T-helper 9 cell (primary cell): ENCODE measurements at regions not wholly inside any gene's neighbourhood (a gene's known extent, or its start where the extent isn't known, plus 50 kb on each side); places are given as distances from the start of the nearest gene placed in this dataset.

ENCODE experiments used
- DNase-seq: peaks from one replicate; pipeline ENCODE4 v3.0.0-alpha.2; 2020

DNA sequence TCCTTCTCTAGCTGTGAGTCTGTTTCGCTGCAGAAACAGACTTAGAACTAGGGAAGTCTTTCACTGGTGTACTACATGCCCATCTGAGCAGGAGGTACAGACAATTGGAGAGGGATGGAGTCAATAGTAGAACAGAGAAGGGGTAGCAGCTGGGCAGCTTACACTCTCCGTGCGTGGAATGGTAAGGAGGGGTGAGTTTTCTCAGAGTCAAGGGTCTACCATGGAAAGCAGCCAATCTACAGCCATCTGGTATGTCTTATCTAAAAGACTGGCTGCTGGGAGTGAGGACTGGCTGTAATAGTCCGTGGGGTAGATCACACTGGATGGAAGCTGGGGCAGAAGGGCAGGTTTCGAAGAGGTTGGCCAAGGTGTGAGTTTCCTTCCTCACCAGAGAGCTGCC lies 137.3 kb upstream of the TENM4 start:
- DNase-seq = no peak

DNA sequence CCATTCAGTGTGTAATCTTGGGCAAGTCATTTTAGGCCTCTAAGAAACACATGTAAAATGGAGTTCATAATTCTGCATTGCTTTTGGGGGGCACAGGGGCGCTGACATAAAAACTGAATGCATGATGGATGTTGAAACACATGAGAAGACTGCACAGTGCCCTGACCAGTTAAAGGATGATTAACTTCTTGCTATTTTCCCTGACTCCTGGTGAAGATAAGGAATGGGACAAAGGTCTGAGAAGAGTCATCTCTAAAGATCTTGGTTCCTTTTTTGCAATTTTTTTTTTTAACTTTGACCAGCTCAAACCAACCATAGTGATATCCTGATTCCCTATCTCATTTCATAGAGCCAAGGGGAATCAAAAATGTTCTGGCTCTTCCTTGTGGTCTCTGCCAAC lies 134.9 kb upstream of the TENM4 start:
- no peak for DNase-seq

DNA sequence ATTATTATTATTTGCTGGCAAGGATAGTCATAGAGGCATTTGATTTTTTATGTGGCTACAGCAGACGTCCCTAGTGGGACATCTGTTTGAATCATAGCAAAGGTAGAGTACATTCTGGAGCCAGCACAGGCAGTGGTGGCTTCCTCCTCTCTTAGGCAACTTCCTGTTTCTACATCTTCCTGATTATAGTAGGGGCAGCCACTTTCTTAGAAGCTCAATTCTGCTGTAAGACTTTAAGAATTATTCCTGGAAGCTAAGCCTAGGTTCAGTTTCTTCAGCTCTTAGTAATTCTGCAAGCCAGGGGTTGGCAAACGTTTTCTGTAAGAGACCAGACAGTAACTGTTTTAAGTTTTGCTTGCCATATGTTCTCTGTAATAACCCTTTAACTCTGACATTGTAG lies 129.3 kb upstream of the TENM4 start:
- no peak for DNase-seq

DNA sequence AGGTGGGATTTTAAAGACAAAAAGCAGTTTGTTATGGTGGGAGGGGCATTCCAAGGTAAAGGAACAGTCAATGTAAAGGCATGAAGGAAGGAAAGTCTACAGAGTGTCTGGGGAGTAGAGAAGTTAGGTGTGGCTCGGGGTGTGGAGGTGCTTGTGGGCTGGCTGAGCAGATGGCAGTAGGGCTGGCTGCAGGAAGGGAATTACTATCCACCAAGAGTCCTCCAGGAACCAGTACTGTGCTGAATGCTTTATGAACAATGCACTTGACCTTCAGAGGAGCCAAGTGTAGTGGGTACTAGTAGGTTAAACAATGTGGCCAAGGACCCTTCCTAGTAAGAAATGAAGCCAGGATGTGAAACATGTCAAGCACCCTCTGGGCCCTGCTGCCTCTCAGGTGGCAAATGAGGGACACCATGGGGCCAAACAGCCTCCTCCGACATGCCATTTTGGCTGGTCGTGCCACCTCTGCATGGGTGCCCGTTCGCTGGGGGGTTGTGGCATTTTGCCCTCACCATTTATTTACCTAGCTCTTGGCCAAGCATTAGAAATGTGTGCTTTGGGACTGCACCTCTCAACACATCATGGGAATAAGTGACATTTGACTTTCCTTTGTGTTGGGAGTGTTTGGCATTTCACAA lies 123.6 kb upstream of the TENM4 start:
- no peak for DNase-seq

DNA sequence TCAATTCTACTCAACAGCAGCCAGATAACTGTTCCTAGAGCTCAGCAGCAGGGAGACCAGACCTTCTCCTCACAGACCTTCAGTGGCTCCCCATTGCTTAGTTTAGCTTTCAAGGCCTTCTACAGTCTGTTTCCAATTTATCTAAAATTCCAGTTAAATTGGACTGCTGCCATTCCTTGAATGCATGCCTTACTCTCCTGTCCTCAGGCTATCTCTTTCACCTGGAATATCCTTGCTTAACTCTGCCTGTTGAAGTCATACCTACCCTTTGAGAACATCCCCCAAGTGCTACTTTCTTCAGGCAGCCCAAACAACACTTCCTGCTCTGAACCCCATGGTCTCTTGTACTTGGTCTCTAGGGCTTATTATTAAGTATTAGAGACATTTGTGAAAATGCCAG lies 120.7 kb upstream of the TENM4 start:
- no peak for DNase-seq

DNA sequence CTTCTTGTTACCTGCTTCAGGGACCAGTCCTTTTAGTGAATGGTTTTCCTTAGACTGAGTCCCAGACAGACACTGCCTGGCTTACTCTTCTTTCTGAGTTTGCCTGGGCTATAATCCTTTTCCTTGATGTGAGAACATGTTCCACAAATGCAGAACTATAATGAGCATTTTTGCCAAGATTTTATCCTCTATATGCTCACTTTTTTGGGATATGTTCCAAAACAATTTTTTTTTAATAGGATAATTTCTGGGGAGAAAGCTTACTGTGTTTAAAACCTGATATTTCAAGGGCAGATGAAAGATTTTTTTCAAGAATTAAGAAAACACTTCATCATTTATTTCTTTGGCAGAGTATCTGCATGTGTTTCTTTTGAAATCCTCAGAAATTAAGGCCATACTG lies 110.0 kb upstream of the TENM4 start:
- DNase-seq = no peak

DNA sequence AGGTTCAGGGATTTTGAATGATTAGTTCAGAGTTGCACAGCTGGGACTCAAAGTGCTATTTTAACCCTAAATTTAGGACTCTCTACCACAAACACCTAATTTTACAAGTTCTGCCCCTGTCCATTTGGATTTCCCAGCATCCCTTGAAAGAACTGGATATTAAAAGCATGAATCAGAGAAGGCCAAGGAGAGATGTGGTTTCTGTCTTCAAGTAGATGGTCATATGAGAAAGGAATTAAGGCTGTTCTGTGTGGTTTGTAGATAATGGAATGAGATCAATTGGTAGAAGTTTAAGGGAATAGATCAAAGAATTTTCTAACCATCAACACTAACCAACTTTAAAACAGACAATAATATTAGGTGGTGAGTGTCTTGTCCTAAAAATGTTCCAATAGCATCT lies 106.4 kb upstream of the TENM4 start:
- no peak for DNase-seq

DNA sequence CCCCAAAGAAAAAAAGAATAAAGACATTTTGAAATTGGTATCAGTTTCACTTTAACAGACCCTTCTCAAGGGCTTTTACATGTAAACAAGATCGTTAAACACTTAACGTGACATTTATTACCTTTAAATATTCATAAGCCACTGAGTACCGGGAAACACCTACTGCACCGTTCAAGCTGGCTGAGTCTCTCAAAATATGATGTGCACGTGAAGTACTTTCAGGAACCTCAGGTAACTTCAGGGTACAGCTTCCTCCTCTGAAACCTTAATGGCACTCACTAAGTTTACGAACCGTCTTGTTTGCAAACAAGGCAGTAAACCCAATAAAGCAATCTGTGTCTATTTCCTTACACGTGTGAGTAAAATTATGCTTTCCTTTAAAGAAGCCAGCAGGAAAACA lies 105.5 kb upstream of the TENM4 start:
- no peak for DNase-seq

DNA sequence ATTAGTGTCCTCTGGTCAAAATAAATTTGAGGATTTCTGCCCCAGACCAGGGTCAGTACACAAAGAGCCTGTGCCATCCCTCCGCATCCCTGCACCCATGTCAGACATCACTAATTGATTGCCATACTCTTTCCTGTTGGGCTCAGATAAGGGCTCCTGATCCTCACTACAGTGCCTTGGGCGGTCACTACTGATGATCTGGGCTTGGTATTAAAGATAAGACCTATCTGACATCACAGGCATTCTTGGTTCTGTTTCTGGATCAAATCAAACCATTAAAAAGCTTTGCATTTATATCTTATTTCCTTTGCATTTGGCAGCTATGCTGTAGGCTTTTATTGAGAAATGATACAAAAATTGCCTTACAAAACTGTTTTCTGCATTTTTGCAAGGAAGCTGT lies 103.5 kb upstream of the TENM4 start:
- DNase-seq = no peak

DNA sequence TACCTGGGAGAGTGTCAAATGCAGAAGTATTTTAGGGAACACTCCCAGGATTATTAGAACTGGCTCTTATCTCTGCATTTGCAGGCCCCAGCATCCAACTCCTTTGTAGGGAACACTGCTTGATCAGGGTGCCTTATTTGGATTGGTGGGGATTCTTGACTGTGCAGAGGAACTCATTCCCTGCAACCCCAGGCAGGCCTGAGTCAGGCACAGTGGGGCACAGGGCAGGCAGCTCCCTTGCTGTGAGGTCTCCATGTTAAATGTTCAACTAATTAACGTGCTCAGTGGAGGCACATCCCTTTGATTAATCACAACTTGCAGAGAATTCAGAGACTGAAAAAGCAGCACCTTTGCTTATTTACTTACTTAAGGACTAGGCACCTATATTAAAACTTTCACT lies 102.3 kb upstream of the TENM4 start:
- no peak for DNase-seq

DNA sequence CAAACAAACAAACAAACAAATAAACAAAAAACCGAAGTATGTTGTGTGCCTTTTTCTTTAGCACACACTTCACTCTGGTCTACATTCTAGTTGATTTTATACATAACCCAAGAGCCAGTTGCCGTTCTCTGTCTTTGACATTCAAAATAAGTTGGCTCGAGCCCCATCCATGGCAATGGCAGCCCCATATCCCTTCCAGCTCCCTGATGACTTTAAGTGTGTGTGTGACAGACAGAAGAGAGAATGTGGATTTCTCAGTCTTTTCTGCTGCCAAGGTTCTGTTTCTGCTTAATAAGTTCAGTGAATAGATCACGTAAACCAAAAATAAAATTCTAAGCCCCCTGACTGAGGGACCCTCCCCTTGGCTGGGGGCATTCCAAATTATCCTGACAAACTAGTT lies 100.6 kb upstream of the TENM4 start:
- DNase-seq = no peak

DNA sequence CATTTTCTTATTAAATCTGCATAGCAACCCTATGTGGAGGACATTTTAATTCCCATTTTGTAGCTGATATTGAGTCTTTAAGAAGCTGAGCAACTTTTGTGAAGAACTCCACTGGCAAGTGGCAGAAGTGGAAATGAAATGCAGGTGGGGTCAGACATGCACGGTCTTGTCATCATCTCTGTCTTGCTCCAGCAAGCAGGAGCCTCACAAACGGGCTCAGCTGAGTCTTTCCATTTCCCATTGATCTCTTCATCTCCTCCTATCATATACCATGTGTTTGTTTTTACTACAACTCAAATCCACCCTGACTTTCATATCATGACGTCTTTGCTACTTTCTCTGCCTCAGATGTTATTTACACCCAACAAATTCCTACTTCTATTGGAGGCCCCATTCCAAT lies 97.9 kb upstream of the TENM4 start:
- DNase-seq = no peak

DNA sequence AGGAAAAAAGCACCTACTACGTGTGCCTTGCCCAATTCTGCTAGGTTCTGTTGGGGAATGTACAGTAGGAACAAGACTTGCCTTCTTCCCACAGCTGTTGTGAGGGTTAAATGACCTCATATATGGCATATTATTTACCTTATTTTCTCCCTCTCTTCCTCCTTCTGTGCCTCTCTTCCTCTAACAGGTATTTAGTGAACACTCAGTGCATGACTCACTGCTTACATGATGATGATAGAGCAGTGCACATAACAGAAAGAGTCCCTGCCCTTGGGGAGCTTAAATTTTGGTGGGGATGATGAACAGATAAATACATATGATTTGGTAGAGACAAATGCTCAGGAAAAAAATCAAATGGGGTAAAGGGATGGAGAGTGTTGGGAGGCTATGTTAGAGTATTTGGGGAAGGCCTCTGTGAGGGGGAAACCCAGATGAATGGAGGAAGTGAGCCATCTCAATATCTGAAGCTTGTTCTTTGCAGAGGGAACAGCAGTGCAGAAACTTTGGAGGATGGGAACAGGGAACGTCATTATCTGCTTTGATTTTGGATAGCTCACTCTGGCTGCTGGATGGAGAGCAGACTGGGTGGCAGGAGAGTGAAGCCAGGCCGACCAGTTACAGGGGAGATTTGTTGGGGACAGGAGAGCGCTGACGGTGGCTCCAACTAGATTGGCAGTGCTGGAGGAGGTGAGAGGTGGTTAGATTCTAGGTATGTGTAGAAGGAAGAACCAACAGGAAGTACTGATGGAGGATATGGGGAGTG lies 95.5 kb upstream of the TENM4 start:
- DNase-seq = no peak

DNA sequence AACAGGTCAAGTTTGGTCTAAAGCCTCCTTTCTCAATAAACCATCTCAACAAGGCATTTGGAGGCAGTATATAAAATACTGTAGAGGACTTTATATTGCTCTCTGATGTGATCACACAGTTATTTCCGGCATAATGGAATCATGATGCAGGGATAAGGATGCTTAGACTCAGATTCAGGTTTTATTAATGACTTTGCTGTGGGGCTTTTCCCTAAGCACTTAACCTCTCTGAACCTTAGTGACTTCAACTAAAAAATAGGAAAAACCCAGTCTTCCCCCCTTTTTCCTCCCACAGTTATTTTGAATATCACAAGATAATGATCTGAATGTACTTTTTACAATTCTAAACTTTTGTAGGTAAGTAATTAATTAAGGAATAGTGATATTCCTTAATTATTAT lies 94.8 kb upstream of the TENM4 start:
- DNase-seq = no peak

DNA sequence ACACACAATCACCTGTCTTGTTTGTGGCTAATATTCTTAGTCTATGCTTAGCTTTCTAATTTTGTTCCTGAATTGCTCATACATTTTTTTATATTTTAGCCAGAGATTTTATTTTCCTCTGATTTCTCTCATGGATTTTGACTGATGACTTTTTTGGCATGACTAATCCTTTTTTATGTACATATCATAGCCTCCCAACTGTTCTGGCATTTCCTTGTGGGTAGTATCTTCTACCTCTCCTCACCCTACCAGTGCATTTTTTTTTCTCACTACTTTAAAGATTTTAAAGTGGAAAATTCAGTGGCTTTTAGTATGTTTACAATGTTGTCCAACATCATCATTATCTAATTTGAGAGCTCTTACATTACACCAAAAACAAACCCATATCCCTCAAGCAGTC lies 84.4 kb upstream of the TENM4 start:
- DNase-seq = no peak

DNA sequence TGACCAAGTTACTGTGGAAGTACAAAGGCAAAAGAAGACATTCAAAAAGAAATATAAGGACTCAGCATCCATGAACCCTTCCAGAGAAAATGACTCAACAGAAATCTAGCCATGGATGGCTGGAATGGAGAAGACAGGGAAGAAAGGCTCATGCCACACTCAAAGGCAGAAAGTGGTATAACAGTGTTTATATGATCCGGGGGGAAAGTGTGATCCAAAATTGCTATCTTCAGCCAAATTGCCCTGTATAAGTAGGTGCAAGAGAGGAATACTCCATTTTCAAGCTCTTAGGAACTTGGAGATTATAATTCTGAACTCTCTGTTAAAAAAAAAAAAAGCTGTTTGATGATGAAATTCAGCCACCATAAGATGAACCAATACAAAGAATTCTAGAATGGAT lies 81.8 kb upstream of the TENM4 start:
- DNase-seq = no peak

DNA sequence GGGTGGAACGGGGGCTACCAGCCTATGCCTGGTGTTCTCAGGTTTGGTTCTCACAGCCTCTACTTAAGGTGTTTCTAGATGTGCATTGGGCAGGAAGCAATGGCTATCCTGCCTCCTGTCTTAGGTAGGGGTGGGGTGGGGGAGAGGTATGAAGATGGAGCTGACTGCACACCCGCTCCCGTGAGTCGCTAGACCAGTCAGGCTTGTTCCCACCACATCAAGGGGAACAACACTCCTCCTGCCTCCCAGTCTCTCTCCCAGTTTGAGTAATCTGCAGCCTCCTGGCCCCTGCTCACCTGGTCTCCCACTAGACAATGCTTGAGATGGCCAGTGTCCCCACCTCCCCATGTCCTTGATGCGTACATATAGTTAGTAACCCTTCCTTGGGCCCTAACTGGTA lies 79.3 kb upstream of the TENM4 start:
- DNase-seq = no peak

DNA sequence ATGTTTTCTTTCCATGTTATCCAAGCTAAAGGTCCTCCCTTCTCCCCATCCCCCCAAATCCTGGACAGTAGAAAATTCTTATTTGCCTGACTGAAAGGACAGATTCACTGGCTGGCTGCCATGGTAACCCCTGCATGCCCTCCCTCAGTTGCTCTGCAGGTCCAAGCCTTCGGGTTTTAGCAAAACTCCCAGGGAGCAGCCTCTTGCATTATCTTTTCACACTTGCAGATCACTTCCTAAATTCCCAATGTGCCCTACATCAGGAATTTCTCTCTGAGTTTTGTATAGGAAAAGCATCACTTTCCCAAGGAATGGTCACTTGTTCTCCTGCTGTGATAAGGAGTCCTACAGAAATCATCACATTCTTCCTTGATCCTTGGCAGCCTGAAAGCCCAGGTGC lies 75.0 kb upstream of the TENM4 start:
- DNase-seq = no peak

DNA sequence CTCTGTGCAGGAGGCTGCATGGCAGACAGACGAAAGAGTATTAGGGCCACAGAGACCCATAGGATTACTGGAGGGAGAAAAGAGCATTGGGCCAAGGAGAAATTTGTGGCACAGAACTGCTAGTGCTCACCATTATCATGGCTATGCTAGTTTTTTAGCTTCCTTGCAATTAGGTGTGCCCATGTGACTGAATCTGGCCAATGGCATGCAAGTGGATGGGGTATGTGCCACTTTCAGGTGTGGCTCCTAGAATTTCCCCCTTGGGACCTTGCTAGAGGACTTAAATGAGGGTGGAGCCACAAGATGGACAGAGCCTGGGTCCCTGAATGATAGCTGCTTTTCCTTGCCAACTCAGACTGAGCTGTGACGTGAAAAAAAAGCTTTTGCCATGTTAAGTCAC lies 73.9 kb upstream of the TENM4 start:
- no peak for DNase-seq

DNA sequence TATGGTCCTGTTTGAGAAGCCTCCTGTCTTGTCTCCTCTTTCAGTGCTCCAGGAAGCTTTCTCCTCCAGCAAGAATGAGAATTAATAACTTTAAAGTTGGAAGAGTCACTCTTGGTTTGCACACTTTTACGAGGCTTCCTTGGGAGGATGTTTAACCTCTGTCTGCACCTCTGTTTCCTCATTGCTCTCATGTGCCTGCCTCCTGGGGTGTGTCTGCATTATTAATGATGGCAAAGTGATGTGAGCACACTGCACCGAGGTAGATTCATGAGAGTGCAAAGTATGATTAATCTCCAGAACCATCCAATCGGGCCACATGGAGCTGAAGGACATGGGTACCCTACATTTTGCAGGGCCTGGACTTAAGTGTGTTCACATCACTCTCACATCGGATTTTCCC lies 73.5 kb upstream of the TENM4 start:
- DNase-seq = no peak

DNA sequence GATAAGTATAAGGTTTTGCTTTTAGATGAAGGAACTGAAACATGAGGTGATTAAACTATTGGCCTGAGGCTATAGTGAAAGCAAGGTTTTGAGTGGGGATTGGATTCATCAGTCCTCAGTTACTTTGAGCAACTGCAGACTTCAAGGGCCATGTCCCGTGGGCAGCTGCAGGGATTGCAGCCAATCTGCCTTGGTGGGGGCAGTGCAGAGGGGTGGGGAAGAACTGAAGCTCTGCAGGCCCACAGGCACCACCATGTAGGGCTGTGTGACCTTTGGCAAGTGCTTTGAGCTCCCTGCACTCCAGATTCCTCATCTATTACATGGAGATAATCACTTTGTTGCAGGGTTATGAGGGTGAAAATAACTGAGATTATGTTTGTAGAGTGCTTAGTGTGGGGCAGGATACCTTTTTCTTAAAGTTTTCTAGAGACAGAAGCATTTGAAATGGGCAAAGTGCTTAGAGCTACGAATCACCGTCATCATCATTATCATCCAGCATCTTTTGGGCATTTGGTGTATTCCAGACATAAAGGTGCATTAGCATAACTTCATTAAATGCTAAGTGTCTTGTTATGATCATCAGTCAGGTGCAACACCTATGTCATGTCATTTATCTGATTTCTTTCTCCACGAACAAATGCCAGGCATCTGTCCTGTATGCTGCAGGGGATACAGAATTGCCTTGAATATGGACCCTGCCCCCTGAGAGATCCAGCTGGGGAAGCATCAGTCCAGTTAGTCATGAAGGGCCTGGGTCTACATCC lies 72.1 kb upstream of the TENM4 start:
- DNase-seq = no peak

DNA sequence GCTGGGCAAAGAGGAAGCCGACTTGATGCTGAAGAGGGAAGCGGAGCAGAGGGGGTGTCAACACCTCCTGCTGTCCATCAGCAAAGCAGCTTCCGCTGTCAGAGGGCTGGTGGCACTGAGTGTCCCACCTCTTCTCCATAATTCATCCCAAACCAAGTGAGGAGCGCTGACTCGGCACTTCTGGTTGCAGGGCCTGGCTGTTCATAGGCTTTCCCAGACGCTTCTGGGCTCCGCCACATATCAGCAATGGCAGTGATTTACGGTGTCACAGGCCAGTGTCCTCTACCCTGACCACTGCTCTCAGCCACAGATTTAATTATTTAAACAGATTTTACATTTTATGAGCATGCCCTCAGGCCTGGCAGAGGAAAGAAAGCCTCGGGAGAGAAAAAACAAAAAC lies 70.1 kb upstream of the TENM4 start:
- no peak for DNase-seq

DNA sequence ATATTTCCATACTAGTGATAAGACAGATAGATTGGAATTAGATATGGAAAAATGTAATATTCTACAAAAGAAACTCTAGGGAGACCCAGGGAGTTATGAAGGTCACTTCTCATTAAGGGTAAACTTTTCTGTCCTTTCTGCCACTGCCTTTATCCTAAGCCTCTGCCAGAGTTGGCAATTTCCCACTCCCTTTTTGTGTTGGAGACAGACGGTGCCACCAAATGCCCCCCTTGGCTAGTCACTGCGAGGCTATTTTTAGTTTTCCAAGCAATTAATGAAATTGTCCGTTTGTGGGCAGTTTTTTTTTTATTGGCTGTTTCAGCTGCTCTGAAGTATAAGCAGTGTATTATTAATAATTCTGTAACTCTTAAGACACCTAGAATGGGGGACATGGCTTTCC lies 67.6 kb upstream of the TENM4 start:
- DNase-seq = no peak

DNA sequence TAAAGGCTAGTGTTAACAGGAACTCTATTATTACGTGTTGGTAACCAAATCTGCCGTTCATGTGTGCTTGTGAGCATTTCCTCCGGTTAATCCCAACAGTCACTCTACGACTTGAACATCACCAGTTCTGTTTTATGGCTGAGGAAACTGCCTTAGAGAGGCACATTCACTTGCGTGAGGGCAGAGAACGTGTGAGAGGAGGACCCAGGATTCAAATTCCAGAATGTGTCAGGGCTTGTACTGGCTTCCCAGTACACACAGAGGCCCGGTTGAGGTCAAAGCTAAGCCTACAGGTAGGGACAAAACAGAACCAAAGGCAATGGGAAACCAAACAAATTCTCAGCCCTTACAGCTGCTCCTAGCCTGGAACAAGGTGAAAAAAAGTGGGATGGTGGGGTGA lies 66.9 kb upstream of the TENM4 start:
- DNase-seq = no peak
